Tibial nerve (tissue), 4 donors: ENCODE measurements at regions not wholly inside any gene's neighbourhood (a gene's known extent, or its start where the extent isn't known, plus 50 kb on each side); places are given as distances from the start of the nearest gene placed in this dataset.

ENCODE experiments used
- EP300 ChIP-seq, 2 donors: sonication (generic); formaldehyde crosslinking; IDR thresholded peaks; one replicate each; pipeline ENCODE4 v1.6.1; 2017; ENCODE audit warnings: antibody characterized with exemption in 2 of 2, mild to moderate bottlenecking in 1 of 2
- POLR2A ChIP-seq, 2 donors: fragments of 450-650 bp; IDR thresholded peaks; one replicate each; pipeline ENCODE4 v1.6.1; 2017; ENCODE audit warnings: antibody characterized with exemption in 2 of 2, mild to moderate bottlenecking in 2 of 2, moderate library complexity in 2 of 2
- TF ChIP-seq, protein P1 (sequence below), 5 experiments: fragments of 200-600 bp in 3 of 5; fragments of 450-650 bp in 2 of 5; sonication (generic) in 3 of 5; IDR thresholded peaks; one replicate each; pipeline ENCODE4 v1.5.1; 2016 to 2019; ENCODE audit warnings: antibody characterized with exemption in 5 of 5, mild to moderate bottlenecking in 3 of 5, moderate library complexity in 2 of 5

DNA sequence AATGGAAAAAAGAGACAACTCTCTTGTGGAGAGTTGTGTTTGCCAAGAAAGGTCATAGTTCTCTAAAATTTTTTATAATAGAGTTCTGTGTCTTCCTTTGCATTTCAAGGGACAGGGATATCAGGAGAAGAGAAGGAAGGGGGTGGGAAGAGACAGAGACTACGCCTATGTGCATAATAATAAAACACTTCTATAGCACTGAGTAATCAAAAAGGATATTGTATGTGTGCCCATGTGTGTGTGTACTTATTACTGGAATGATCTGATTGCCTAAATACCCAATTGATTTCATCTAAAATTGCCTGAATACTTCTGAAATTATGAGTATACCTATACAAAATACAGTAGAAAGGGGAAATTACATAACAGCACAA is 803.7 kb upstream of the ACVR2A start:
- TF ChIP-seq, protein P1, sequence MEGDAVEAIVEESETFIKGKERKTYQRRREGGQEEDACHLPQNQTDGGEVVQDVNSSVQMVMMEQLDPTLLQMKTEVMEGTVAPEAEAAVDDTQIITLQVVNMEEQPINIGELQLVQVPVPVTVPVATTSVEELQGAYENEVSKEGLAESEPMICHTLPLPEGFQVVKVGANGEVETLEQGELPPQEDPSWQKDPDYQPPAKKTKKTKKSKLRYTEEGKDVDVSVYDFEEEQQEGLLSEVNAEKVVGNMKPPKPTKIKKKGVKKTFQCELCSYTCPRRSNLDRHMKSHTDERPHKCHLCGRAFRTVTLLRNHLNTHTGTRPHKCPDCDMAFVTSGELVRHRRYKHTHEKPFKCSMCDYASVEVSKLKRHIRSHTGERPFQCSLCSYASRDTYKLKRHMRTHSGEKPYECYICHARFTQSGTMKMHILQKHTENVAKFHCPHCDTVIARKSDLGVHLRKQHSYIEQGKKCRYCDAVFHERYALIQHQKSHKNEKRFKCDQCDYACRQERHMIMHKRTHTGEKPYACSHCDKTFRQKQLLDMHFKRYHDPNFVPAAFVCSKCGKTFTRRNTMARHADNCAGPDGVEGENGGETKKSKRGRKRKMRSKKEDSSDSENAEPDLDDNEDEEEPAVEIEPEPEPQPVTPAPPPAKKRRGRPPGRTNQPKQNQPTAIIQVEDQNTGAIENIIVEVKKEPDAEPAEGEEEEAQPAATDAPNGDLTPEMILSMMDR (IDR thresholded peaks at IDR 0.05) = no peak
- TF ChIP-seq EP300 (IDR thresholded peaks at IDR 0.05) (no peak), POLR2A (IDR thresholded peaks at IDR 0.05) (no peak)
